T-helper 1 cell treated with Interleukin-12 subunit alpha and Interleukin-12 subunit beta and Interleukin-4 antibody, amounts not matched to agents 30 μg/mL and 1 μg/mL, for 36 hours (primary cell): ENCODE measurements at regions not wholly inside any gene's neighbourhood (a gene's known extent, or its start where the extent isn't known, plus 50 kb on each side); places are given as distances from the start of the nearest gene placed in this dataset.
"Not testable (repeated sequence)": the region's sequence is repeated elsewhere in the genome, so short reads cannot be mapped to it uniquely, and the experiment has no call there.

ENCODE experiments used
- H3K27ac Mint-ChIP-seq: one replicate; pipeline ENCODE4 v1.8.0; 2021; ENCODE audit warnings: mild to moderate bottlenecking, mixed read lengths
- H3K27me3 Mint-ChIP-seq: one replicate; pipeline ENCODE4 v1.8.0; 2021; ENCODE audit warnings: low read depth, mixed read lengths
- H3K36me3 Mint-ChIP-seq: one replicate; pipeline ENCODE4 v1.8.0; 2021; ENCODE audit warnings: low read depth, mixed read lengths
- H3K4me1 Mint-ChIP-seq: one replicate; pipeline ENCODE4 v1.8.0; 2021; ENCODE audit warnings: low read depth, mixed read lengths
- H3K4me3 Mint-ChIP-seq: one replicate; pipeline ENCODE4 v1.8.0; 2021; ENCODE audit warnings: mild to moderate bottlenecking, moderate library complexity, mixed read lengths
- H3K9me3 Mint-ChIP-seq: one replicate; pipeline ENCODE4 v1.8.0; 2021; ENCODE audit warnings: mixed read lengths

GRCh38 chr3:174531262-174531982 lies 327.7 kb upstream of the NAALADL2 start:
- Mint-ChIP-seq H3K4me1 (no peaks in the 10 kb centered on the region), H3K27me3 (no peaks in the 10 kb centered on the region), H3K9me3 (no peaks in the 10 kb centered on the region), H3K27ac (no peak overlapping the region), H3K36me3 (no peaks in the 10 kb centered on the region), H3K4me3 (no peak overlapping the region)

GRCh38 chr3:174532216-174532615 lies 326.9 kb upstream of the NAALADL2 start:
- Mint-ChIP-seq H3K4me1 (no peaks in the 10 kb centered on the region), H3K9me3 (no peaks in the 10 kb centered on the region), H3K4me3 (no peak overlapping the region), H3K27me3 (no peaks in the 10 kb centered on the region), H3K36me3 (no peaks in the 10 kb centered on the region), H3K27ac (no peak overlapping the region)

- H3K36me3 Mint-ChIP-seq = no peaks in the 10 kb centered on the region
- no peaks in the 10 kb centered on the region for H3K27me3 Mint-ChIP-seq
- no peak overlapping the region for H3K27ac Mint-ChIP-seq
- H3K4me3 Mint-ChIP-seq = no peak overlapping the region
- no peaks in the 10 kb centered on the region for H3K9me3 Mint-ChIP-seq
- no peaks in the 10 kb centered on the region for H3K4me1 Mint-ChIP-seq
Measured at GRCh38 chr3:174532776-174533175, 326.4 kb upstream of the NAALADL2 start.

GRCh38 chr3:174533286-174533685 lies 325.8 kb upstream of the NAALADL2 start:
- no peak overlapping the region for H3K27ac Mint-ChIP-seq
- H3K4me1 Mint-ChIP-seq = no peaks in the 10 kb centered on the region
- no peak overlapping the region for H3K4me3 Mint-ChIP-seq
- H3K36me3 Mint-ChIP-seq = no peaks in the 10 kb centered on the region
- no peaks in the 10 kb centered on the region for H3K27me3 Mint-ChIP-seq
- no peaks in the 10 kb centered on the region for H3K9me3 Mint-ChIP-seq

GRCh38 chr3:174536319-174536718 lies 322.8 kb upstream of the NAALADL2 start:
- no peak overlapping the region for H3K27ac Mint-ChIP-seq
- H3K4me1 Mint-ChIP-seq = no peaks in the 10 kb centered on the region
- H3K36me3 Mint-ChIP-seq = no peaks in the 10 kb centered on the region
- no peaks in the 10 kb centered on the region for H3K27me3 Mint-ChIP-seq
- no peaks in the 10 kb centered on the region for H3K9me3 Mint-ChIP-seq
- no peak overlapping the region for H3K4me3 Mint-ChIP-seq

- Mint-ChIP-seq H3K4me3 (no peak overlapping the region), H3K4me1 (no peaks in the 10 kb centered on the region), H3K36me3 (no peaks in the 10 kb centered on the region), H3K27ac (no peak overlapping the region), H3K9me3 (no peaks in the 10 kb centered on the region), H3K27me3 (no peaks in the 10 kb centered on the region)
Measured at GRCh38 chr3:174538151-174538550, 321.0 kb upstream of the NAALADL2 start.

GRCh38 chr3:174540116-174540908 lies 318.8 kb upstream of the NAALADL2 start:
- Mint-ChIP-seq H3K27me3 (no peaks in the 10 kb centered on the region), H3K36me3 (no peaks in the 10 kb centered on the region), H3K4me1 (no peaks in the 10 kb centered on the region), H3K9me3 (no peaks in the 10 kb centered on the region), H3K27ac (no peak overlapping the region), H3K4me3 (no peak overlapping the region)

GRCh38 chr3:174541708-174542315 lies 317.3 kb upstream of the NAALADL2 start:
- H3K9me3 Mint-ChIP-seq = no peaks in the 10 kb centered on the region
- no peak overlapping the region for H3K4me3 Mint-ChIP-seq
- H3K27me3 Mint-ChIP-seq = no peaks in the 10 kb centered on the region
- no peak overlapping the region for H3K27ac Mint-ChIP-seq
- no peaks in the 10 kb centered on the region for H3K4me1 Mint-ChIP-seq
- no peaks in the 10 kb centered on the region for H3K36me3 Mint-ChIP-seq

- no peaks in the 10 kb centered on the region for H3K27me3 Mint-ChIP-seq
- H3K4me3 Mint-ChIP-seq = no peak overlapping the region
- H3K4me1 Mint-ChIP-seq = no peaks in the 10 kb centered on the region
- H3K27ac Mint-ChIP-seq = no peak overlapping the region
- H3K9me3 Mint-ChIP-seq = no peaks in the 10 kb centered on the region
- H3K36me3 Mint-ChIP-seq = no peaks in the 10 kb centered on the region
Measured at GRCh38 chr3:174547801-174548435, 311.2 kb upstream of the NAALADL2 start.

- H3K4me1 Mint-ChIP-seq = no peaks in the 10 kb centered on the region
- no peak overlapping the region for H3K4me3 Mint-ChIP-seq
- H3K27me3 Mint-ChIP-seq = no peaks in the 10 kb centered on the region
- H3K27ac Mint-ChIP-seq = no peak overlapping the region
- no peaks in the 10 kb centered on the region for H3K9me3 Mint-ChIP-seq
- H3K36me3 Mint-ChIP-seq = no peaks in the 10 kb centered on the region
Measured at GRCh38 chr3:174548841-174549623, 310.1 kb upstream of the NAALADL2 start.

GRCh38 chr3:174581558-174581957 lies 277.6 kb upstream of the NAALADL2 start:
- peaks cover 4% of the 10 kb centered on the region for H3K9me3 Mint-ChIP-seq
- H3K4me3 Mint-ChIP-seq = no peak overlapping the region
- H3K27me3 Mint-ChIP-seq = no peaks in the 10 kb centered on the region
- H3K4me1 Mint-ChIP-seq = no peaks in the 10 kb centered on the region
- H3K36me3 Mint-ChIP-seq = no peaks in the 10 kb centered on the region
- no peak overlapping the region for H3K27ac Mint-ChIP-seq

GRCh38 chr3:174583396-174583795 lies 275.7 kb upstream of the NAALADL2 start:
- Mint-ChIP-seq H3K27me3 (no peaks in the 10 kb centered on the region), H3K9me3 (peaks cover 4% of the 10 kb centered on the region), H3K36me3 (no peaks in the 10 kb centered on the region), H3K4me3 (no peak overlapping the region), H3K27ac (no peak overlapping the region), H3K4me1 (no peaks in the 10 kb centered on the region)

- not testable (repeated sequence) for H3K27me3 Mint-ChIP-seq, H3K4me1 Mint-ChIP-seq, H3K27ac Mint-ChIP-seq, H3K4me3 Mint-ChIP-seq, H3K9me3 Mint-ChIP-seq, H3K36me3 Mint-ChIP-seq
Measured at GRCh38 chr3:174587137-174587536, 272.0 kb upstream of the NAALADL2 start.

- no peaks in the 10 kb centered on the region for H3K4me1 Mint-ChIP-seq
Measured at GRCh38 chr3:174596447-174596982, 262.6 kb upstream of the NAALADL2 start.

More at GRCh38 chr3:174596447-174596982, 262.6 kb upstream of the NAALADL2 start:
- Mint-ChIP-seq H3K4me3 (no peak overlapping the region), H3K27me3 (no peaks in the 10 kb centered on the region), H3K9me3 (no peaks in the 10 kb centered on the region), H3K27ac (no peak overlapping the region), H3K36me3 (no peaks in the 10 kb centered on the region)
